ENCODE measurements at regions not wholly inside any gene's neighbourhood (a gene's known extent, or its start where the extent isn't known, plus 50 kb on each side); places are given as distances from the start of the nearest gene placed in this dataset.
A peak's percentile ranks its signal among the peaks of the same experiment; 100 is the strongest.
"Not testable (repeated sequence)": the region's sequence is repeated elsewhere in the genome, so short reads cannot be mapped to it uniquely, and the experiment has no call there.

DNA sequence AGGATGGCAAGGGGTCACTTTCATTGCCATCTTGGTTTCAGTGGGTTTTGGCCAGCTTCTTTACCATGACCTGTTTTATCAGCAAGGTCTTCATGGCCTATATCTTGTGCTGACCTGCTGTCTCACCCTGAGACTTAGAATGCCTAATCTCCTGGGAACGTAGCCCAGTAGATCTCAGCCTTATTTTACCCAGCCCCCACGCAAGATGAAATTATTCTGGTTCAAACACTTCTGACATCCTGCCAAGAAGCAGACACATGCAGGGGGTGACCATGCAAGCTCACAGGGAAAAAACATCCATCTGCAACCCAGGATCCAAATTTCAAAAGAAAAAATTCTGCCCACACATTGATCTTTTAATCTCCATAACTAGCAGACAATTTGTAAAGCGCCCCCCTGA lies 88.4 kb upstream of the EEPD1 start:
- DNase-seq (ENCODE audit: low spot score), result no peak
- no peak for FAIRE-seq

GRCh38 chr7:36065563-36066342 lies 87.3 kb upstream of the EEPD1 start:
- DNase-seq (ENCODE audit: low spot score); FAIRE-seq: not testable (repeated sequence)

- no peak for DNase-seq (ENCODE audit: low spot score)
- FAIRE-seq, result no peak
These were observed 86.8 kb upstream of the EEPD1 start for GRCh38 chr7:36066343-36066664.

GRCh38 chr7:36070230-36070629 lies 82.8 kb upstream of the EEPD1 start:
- DNase-seq (ENCODE audit: low spot score) (no peak), FAIRE-seq (no peak)

GRCh38 chr7:36071605-36072004 lies 81.4 kb upstream of the EEPD1 start:
- FAIRE-seq (no peak), DNase-seq (ENCODE audit: low spot score) (no peak)

DNA sequence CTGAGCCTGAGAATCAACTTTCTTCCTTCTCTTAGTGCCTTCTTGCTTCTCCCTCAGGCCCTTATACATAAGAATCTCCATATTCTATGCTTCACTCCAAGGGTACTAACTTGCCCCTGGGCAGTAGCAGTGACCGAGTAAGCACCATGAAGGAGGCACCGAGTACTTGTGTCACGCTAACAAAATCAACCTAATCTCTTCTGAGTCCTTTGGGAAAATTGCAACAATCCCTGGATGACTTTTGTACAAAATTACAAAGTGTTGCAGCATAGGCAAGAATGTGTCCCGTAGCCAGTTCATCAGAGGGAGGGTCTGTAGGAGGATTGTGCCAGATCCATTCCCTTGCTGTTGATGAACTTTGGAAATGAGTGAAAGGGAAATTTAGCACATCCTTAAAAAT lies 80.4 kb upstream of the EEPD1 start:
- FAIRE-seq, result no peak
- DNase-seq (ENCODE audit: low spot score), result no peak

GRCh38 chr7:36075561-36075960 lies 77.5 kb upstream of the EEPD1 start:
- no peak for DNase-seq (ENCODE audit: low spot score)
- FAIRE-seq, result no peak

GRCh38 chr7:36076074-36076473 lies 77.0 kb upstream of the EEPD1 start:
- no peak for DNase-seq (ENCODE audit: low spot score)

GRCh38 chr7:36078816-36079360 lies 74.2 kb upstream of the EEPD1 start:
- no peak for FAIRE-seq

More at GRCh38 chr7:36076074-36076473, 77.0 kb upstream of the EEPD1 start:
- FAIRE-seq, result no peak

GRCh38 chr7:36079446-36080025 lies 73.5 kb upstream of the EEPD1 start:
- FAIRE-seq (no peak), DNase-seq (ENCODE audit: low spot score) (no peak)

More at GRCh38 chr7:36078816-36079360, 74.2 kb upstream of the EEPD1 start:
- DNase-seq (ENCODE audit: low spot score), result no peak

- DNase-seq (ENCODE audit: low spot score) (no peak), FAIRE-seq (no peak)
These were observed 72.2 kb upstream of the EEPD1 start for GRCh38 chr7:36080843-36081242.

GRCh38 chr7:36082216-36082615 lies 70.8 kb upstream of the EEPD1 start:
- DNase-seq (ENCODE audit: low spot score) (no peak), FAIRE-seq (no peak)

DNA sequence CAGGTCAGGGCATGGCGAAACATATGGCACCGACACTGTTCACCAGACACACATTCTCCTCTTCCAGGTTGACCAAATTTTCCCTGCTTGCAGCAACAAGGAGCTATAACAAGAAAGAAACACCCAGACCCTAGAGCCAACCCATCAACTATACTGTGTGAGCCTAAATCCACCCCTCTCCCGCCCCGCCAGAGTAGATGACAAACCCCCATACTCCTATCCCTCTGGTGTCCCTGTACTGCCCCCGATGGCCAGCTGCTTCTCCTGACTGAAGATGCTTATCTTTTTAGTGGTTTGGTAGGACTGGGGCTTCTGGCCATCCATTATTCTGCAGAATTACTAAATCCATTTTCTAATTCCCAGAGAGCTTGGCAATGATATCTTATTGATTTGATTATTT lies 70.1 kb upstream of the EEPD1 start:
- no peak for DNase-seq (ENCODE audit: low spot score)

DNA sequence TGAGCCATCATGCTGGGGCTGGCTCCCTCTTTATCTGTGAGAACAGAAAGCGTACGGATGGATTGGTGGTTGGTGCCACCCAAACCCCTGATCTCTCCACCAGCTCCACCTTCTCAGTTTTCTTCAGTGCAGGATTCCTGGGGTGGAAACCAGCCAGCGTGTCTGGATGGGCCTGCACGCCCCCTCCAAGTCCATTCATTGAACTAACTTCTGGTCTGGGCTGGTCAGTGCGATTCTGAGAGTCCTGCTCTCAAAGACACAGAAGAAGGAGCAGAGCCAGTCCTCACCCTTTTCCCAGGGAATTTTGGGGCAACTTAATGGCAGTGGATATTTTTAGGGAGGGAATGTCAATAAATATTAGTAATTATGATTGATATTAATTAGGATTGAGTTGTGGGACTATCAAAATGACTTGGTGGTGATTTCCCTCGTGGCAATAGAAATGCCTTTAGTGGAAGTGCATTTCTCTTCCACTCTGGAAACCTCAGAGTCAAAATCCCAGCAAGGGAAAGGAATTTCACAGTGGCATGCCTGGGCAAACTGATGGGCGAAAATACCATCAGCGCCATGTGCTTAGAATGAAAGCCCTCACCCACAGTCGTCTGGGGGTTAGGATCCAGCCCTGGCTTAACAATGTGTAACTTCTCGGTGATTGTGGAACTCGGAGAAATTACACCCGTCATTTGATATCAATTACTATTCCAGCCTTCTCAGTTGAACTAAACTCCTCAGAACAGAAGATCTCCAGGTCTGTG lies 69.3 kb upstream of the EEPD1 start:
- no peak for DNase-seq (ENCODE audit: low spot score)
- no peak for FAIRE-seq

More for the DNA sequence above, 70.1 kb upstream of the EEPD1 start:
- no peak for FAIRE-seq

GRCh38 chr7:36084485-36085091 lies 68.5 kb upstream of the EEPD1 start:
- DNase-seq (ENCODE audit: low spot score) (peak; percentile 36), FAIRE-seq (peak; percentile 93)

- DNase-seq (ENCODE audit: low spot score) (no peak), FAIRE-seq (peak; percentile 95)
These were observed 68.0 kb upstream of the EEPD1 start for GRCh38 chr7:36085096-36085495.

DNA sequence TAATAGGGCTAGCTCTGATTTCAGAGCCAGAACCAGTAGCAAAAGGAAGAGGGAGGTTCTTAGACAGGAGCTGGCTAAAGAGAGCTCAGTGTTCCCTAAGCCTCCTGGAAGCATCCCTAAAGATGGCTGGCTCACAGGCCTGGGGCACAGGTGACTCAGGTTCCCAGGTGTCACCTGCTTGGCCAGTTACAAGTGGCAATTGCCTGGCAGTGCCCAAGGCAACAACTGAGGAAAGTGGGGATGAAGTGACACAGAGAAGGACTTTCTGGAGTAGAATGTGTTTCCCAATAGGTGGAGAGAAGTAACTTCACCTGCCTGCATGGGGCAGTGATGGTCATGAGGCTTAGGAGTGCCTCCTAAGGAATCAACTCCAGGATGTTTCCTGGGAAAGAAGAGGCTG lies 66.5 kb upstream of the EEPD1 start:
- no peak for FAIRE-seq
- no peak for DNase-seq (ENCODE audit: low spot score)

DNA sequence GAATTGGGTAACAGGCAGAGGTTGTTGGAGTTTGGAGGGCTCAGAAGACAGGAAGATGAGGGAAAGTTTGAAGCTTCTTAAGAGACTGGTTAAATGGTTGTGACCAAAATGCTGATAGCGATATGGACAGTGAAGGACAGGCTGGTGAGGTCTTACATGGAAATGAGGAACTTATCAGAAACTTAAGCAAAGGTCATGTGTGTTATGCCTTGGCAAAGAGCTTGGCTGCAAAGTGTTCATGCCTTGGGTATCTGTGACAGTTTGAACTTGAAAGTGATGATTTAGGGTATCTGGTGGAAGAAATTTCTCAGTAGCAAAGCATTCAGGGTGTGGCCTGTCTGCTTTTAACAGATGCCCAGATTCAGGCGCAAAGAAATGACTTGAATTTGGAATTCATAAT lies 64.5 kb upstream of the EEPD1 start:
- FAIRE-seq (no peak), DNase-seq (ENCODE audit: low spot score) (no peak)

DNA sequence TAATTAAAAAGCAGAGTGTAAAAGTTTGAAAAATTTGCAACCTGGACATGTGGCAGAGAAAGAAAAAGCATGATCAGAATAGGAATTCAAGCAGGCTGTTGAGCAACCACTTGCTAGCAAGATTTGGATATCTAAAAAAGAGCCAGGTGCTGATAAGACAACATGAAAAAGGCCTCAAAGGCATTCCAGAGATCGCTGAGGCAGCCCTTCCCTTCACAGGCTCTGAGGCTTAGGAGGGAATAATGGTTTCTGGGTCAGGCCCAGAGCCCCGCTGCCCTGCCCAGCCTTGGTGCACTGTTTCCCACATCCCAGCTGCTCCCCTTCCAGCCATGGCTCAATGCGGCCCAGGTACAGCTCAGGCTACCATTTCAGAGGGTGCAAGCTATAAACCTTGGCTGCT lies 64.1 kb upstream of the EEPD1 start:
- DNase-seq (ENCODE audit: low spot score), result no peak

DNA sequence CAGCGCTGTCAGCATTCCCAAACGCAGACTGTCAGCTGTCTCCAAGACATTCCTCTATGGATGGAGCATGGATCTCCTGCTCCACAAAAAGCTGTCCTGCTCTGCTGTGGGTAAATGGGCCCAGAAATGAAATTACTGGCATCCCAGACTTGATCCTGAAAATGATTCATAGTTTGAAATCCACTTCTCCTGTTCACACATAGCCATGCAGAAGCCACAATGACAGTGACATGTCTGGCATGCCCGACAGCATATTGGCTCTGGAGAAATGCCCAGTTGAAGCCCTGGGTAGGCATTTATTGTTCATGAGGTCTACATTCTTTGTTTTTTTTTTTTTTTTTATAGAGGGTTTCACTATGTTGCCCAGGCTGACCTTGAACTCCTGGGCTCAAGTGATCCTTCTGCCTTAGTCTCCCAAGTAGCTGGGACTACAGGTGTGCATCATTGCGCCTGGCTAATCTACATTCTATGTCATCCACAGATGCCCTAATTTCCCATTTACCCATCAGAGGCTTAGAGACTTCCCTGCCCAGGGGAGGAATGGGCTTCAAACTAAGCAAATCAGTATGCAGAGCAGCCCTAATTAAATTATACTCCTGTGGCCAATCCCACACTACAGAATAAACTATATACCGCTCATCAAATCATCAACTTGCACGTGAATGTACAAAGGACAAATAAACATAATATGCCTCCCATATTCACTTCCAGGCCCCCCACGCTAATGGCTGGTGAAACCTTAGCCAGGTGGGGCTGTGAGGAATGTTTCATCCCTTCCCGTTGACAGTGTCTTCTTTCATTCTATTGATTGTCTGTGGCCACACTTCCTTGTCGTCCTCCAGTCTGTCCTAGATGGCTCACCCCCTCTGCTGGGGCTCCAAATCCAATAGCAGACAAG lies 61.8 kb upstream of the EEPD1 start:
- FAIRE-seq, result no peak
- peak; percentile 48 for DNase-seq (ENCODE audit: low spot score)

More for the DNA sequence above, 64.1 kb upstream of the EEPD1 start:
- no peak for FAIRE-seq

GRCh38 chr7:36091874-36092176 lies 61.2 kb upstream of the EEPD1 start:
- FAIRE-seq, result no peak
- no peak for DNase-seq (ENCODE audit: low spot score)
